Pancreas (tissue), 10 donors: ENCODE measurements at regions not wholly inside any gene's neighbourhood (a gene's known extent, or its start where the extent isn't known, plus 50 kb on each side); places are given as distances from the start of the nearest gene placed in this dataset.
A peak's percentile ranks its signal among the peaks of the same experiment; 100 is the strongest.

ENCODE experiments used
- ATAC-seq, 4 donors: fragments of 200-7000 bp; cut with Tn5 transposase; one replicate each; pipeline versions ENCODE4 v1.8.0 to v1.9.1; 2020; ENCODE audit warnings: mild to moderate bottlenecking in 4 of 4, moderate library complexity in 4 of 4
- DNase-seq, 6 donors: peaks; one replicate each; pipeline ENCODE4 v3.0.0-alpha.2; 2020
- FAIRE-seq: peaks from 2 replicates; lab custom pipeline; 2012; peaks lifted over from hg19 to GRCh38; lab: Jason Lieb, UNC
- H3K27ac ChIP-seq, 4 donors: fragments of 200-600 bp; sonication (generic); 1 replicate in 3 of 4; 2 replicates in 1 of 4; pipeline versions ENCODE4 v1.5.0 to v1.8.0; 2020
- H3K27me3 ChIP-seq, 4 donors: fragments of 200-600 bp; one replicate each; pipeline ENCODE4 v1.8.0; 2021
- H3K36me3 ChIP-seq, 3 donors: fragments of 200-600 bp; sonication (generic) in 1 of 3; one replicate each; pipeline versions ENCODE4 v1.5.0 to v1.8.0; 2020 to 2021
- H3K4me1 ChIP-seq, 3 donors: fragments of 200-600 bp; one replicate each; pipeline ENCODE4 v1.8.0; 2021
- H3K4me3 ChIP-seq, 4 donors: fragments of 200-600 bp; sonication (generic) in 2 of 4; one replicate each; pipeline versions ENCODE4 v1.5.0 to v1.8.0; 2020 to 2021
- H3K9me3 ChIP-seq, 4 donors: fragments of 200-600 bp; one replicate each; pipeline ENCODE4 v1.8.0; 2021
- CTCF ChIP-seq, 4 donors: fragments of 200-600 bp; sonication (generic) in 3 of 4; IDR thresholded peaks; one replicate each; pipeline versions ENCODE4 v1.5.0 to v1.8.0; 2021; ENCODE audit warnings: antibody characterized with exemption in 4 of 4
- WGBS, 2 donors: extraction: QIAGEN DNeasy Blood & Tissue Kit; methylation state at CpG; one replicate each; pipeline ENCODE4 v1.1.7; 2013; 5-methylcytosine and 5-hydroxymethylcytosine counted together
- intact Hi-C, 3 donors: fragments of 100-400 bp; cut with DNase I; formaldehyde crosslinking; loops; one replicate each; pipeline versions ENCODE4 v1.11.1 to v1.14.2; 2022
- donor health status: healthy with polysubstance abuse.
- donor health status: DM: no; HTN: no; CAD: no; lungs with moderate emphysema.
- donor health status: DM: no; HTN: no; CAD: no.
- donor health status: control.
- donor health status: control.
- donor health status: Bipolar disorder and iron deficiency.
- donor health status: DM: yes; HTN: yes; CAD: no.
- donor health status: DM: no; HTN: no; CAD: no.
- donor health status: DM: no; HTN: no; CAD: no.
- donor health status: DM: yes; HTN: yes; CAD: no.

GRCh38 chr12:126390969-126391566, 1325.8 kb downstream of the AACS start:
- H3K9me3 ChIP-seq: no peaks in the 10 kb centered on the region
- intact Hi-C loops: no loop called here
- H3K27me3 ChIP-seq: no peaks in the 10 kb centered on the region
- no peaks in the 10 kb centered on the region for H3K36me3 ChIP-seq
- DNase-seq (no peak), ATAC-seq (peak in 1 of 4 donors; percentile 31), FAIRE-seq (no peak)
- no peak overlapping the region for H3K27ac ChIP-seq
- H3K4me1 ChIP-seq: no peaks in the 10 kb centered on the region
- no peak overlapping the region for H3K4me3 ChIP-seq
- no peak for TF ChIP-seq CTCF (IDR thresholded peaks at IDR 0.05)
- WGBS, 2 donors: 35 to 38% methylated on average over 6 of the region's 6 CpGs

- DNase-seq (no peak), FAIRE-seq (no peak), ATAC-seq (no peak)
- Histone ChIP-seq H3K4me1 (no peaks in the 10 kb centered on the region), H3K36me3 (no peaks in the 10 kb centered on the region), H3K27me3 (no peaks in the 10 kb centered on the region), H3K27ac (no peak overlapping the region), H3K9me3 (no peaks in the 10 kb centered on the region), H3K4me3 (no peak overlapping the region)
- intact Hi-C loops: no loop called here
- 89% methylated on average over 6 of the region's 6 CpGs for WGBS, 2 donors
- TF ChIP-seq CTCF (IDR thresholded peaks at IDR 0.05): no peak
Measured at GRCh38 chr12:126396536-126396935, 1331.3 kb downstream of the AACS start.

GRCh38 chr12:126397071-126397581, 1331.9 kb downstream of the AACS start:
- Histone ChIP-seq H3K4me3 (no peak overlapping the region), H3K9me3 (no peaks in the 10 kb centered on the region)

GRCh38 chr12:126397660-126398059, 1332.4 kb downstream of the AACS start:
- Histone ChIP-seq H3K4me1 (no peaks in the 10 kb centered on the region), H3K27ac (no peak overlapping the region), H3K36me3 (no peaks in the 10 kb centered on the region), H3K4me3 (no peak overlapping the region), H3K9me3 (no peaks in the 10 kb centered on the region), H3K27me3 (no peaks in the 10 kb centered on the region)
- DNase-seq: no peak
- ATAC-seq: no peak
- FAIRE-seq: no peak
- 96 to 97% methylated on average over 1 of the region's 1 CpG for WGBS, 2 donors
- intact Hi-C loops: no loop called here
- TF ChIP-seq CTCF (IDR thresholded peaks at IDR 0.05): no peak

More at GRCh38 chr12:126397071-126397581, 1331.9 kb downstream of the AACS start:
- WGBS, 2 donors: 85% methylated on average over 7 of the region's 7 CpGs
- ATAC-seq (peak in 1 of 4 donors; percentile 54), DNase-seq (no peak), FAIRE-seq (no peak)
- intact Hi-C loops: no loop called here
- no peaks in the 10 kb centered on the region for H3K4me1 ChIP-seq
- TF ChIP-seq CTCF (IDR thresholded peaks at IDR 0.05): no peak
- no peak overlapping the region for H3K27ac ChIP-seq
- no peaks in the 10 kb centered on the region for H3K27me3 ChIP-seq
- no peaks in the 10 kb centered on the region for H3K36me3 ChIP-seq

- intact Hi-C loops: no loop called here
- TF ChIP-seq CTCF (IDR thresholded peaks at IDR 0.05): no peak
- Histone ChIP-seq H3K36me3 (no peaks in the 10 kb centered on the region), H3K4me1 (no peaks in the 10 kb centered on the region), H3K4me3 (no peak overlapping the region), H3K9me3 (no peaks in the 10 kb centered on the region), H3K27me3 (no peaks in the 10 kb centered on the region), H3K27ac (no peak overlapping the region)
- DNase-seq: no peak
- ATAC-seq: no peak
- no peak for FAIRE-seq
Measured at GRCh38 chr12:126400831-126401230, 1335.6 kb downstream of the AACS start.
